ENCODE measurements at regions not wholly inside any gene's neighbourhood (a gene's known extent, or its start where the extent isn't known, plus 50 kb on each side); places are given as distances from the start of the nearest gene placed in this dataset.

DNA sequence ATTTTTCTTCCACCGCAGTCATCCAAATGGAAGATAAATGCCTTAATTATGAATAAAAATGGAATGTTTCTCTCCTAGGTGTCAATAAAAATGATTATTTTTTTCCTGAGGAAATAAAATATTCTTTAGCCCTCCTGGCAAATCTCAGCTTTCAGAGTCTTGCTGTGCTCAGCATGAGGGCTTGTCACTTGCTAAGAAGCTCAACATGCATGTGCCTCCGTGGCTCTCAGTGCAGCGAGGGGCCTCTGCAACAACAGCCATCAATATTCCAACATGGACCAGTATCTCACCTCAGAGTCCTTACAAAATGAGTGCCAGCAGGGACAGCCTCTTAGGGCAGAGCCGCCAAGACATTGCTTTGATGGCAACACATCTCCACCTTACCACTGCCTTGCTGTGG lies 159.5 kb upstream of the TMPO start:
- TF ChIP-seq, protein P1, sequence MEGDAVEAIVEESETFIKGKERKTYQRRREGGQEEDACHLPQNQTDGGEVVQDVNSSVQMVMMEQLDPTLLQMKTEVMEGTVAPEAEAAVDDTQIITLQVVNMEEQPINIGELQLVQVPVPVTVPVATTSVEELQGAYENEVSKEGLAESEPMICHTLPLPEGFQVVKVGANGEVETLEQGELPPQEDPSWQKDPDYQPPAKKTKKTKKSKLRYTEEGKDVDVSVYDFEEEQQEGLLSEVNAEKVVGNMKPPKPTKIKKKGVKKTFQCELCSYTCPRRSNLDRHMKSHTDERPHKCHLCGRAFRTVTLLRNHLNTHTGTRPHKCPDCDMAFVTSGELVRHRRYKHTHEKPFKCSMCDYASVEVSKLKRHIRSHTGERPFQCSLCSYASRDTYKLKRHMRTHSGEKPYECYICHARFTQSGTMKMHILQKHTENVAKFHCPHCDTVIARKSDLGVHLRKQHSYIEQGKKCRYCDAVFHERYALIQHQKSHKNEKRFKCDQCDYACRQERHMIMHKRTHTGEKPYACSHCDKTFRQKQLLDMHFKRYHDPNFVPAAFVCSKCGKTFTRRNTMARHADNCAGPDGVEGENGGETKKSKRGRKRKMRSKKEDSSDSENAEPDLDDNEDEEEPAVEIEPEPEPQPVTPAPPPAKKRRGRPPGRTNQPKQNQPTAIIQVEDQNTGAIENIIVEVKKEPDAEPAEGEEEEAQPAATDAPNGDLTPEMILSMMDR (IDR thresholded peaks at IDR 0.05 in 8 of 11, conservative IDR thresholded peaks at IDR 0.05 in 3 of 11) = no peak
- TF ChIP-seq POLR2A (IDR thresholded peaks at IDR 0.05) (no peak), POLR2AphosphoS5 (IDR thresholded peaks at IDR 0.05) (no peak)

All from spleen (tissue), 7 donors.